ENCODE measurements at regions not wholly inside any gene's neighbourhood (a gene's known extent, or its start where the extent isn't known, plus 50 kb on each side); places are given as distances from the start of the nearest gene placed in this dataset.

GRCh38 chr5:135204151-135204600, 170.1 kb upstream of the PITX1 start:
- DNase-seq (ENCODE audit: low read depth), result no peak

- no peak for DNase-seq (ENCODE audit: low read depth)
Observed at GRCh38 chr5:135203593-135204036, 169.6 kb upstream of the PITX1 start.

GRCh38 chr5:135203019-135203418, 169.0 kb upstream of the PITX1 start:
- no peak for DNase-seq (ENCODE audit: low read depth)

GRCh38 chr5:135199919-135200318, 165.9 kb upstream of the PITX1 start:
- no peak for DNase-seq (ENCODE audit: low read depth)

GRCh38 chr5:135196483-135196882, 162.5 kb upstream of the PITX1 start:
- DNase-seq (ENCODE audit: low read depth), result no peak

GRCh38 chr5:135195270-135195608, 161.2 kb upstream of the PITX1 start:
- no peak for DNase-seq (ENCODE audit: low read depth)

GRCh38 chr5:135194573-135195269, 160.7 kb upstream of the PITX1 start:
- no peak for DNase-seq (ENCODE audit: low read depth)

- DNase-seq (ENCODE audit: low read depth), result no peak
Observed at GRCh38 chr5:135194126-135194488, 160.1 kb upstream of the PITX1 start.

- DNase-seq (ENCODE audit: low read depth), result no peak
Observed at GRCh38 chr5:135193213-135194125, 159.4 kb upstream of the PITX1 start.

- no peak for DNase-seq (ENCODE audit: low read depth)
Observed at GRCh38 chr5:135192351-135192750, 158.3 kb upstream of the PITX1 start.

- DNase-seq (ENCODE audit: low read depth), result peak; percentile 31
Observed at GRCh38 chr5:135191084-135191826, 157.2 kb upstream of the PITX1 start.

- DNase-seq (ENCODE audit: low read depth), result no peak
Observed at GRCh38 chr5:135190416-135191083, 156.5 kb upstream of the PITX1 start.

- DNase-seq (ENCODE audit: low read depth), result no peak
Observed at GRCh38 chr5:135189024-135189423, 155.0 kb upstream of the PITX1 start.

- DNase-seq (ENCODE audit: low read depth), result no peak
Observed at GRCh38 chr5:135188233-135188914, 154.3 kb upstream of the PITX1 start.

- DNase-seq (ENCODE audit: low read depth), result no peak
Observed at GRCh38 chr5:135186662-135187522, 152.9 kb upstream of the PITX1 start.

- no peak for DNase-seq (ENCODE audit: low read depth)
Observed at GRCh38 chr5:135185481-135186065, 151.5 kb upstream of the PITX1 start.

GRCh38 chr5:135184646-135185045, 150.6 kb upstream of the PITX1 start:
- no peak for DNase-seq (ENCODE audit: low read depth)

GRCh38 chr5:135183464-135183863, 149.4 kb upstream of the PITX1 start:
- no peak for DNase-seq (ENCODE audit: low read depth)

- no peak for DNase-seq (ENCODE audit: low read depth)
Observed at GRCh38 chr5:135182675-135183074, 148.6 kb upstream of the PITX1 start.

- no peak for DNase-seq (ENCODE audit: low read depth)
Observed at GRCh38 chr5:135181653-135182052, 147.6 kb upstream of the PITX1 start.
